Transverse colon (tissue), 4 donors: ENCODE measurements at regions not wholly inside any gene's neighbourhood (a gene's known extent, or its start where the extent isn't known, plus 50 kb on each side); places are given as distances from the start of the nearest gene placed in this dataset.

Experiments
- DNase-seq: peaks from one replicate; pipeline ENCODE4 v3.0.0-alpha.2; 2019
- H3K27ac ChIP-seq, 4 donors: fragments of 200-600 bp; sonication (generic); 2 replicates each; pipeline ENCODE4 v1.5.1; 2016 to 2018; ENCODE audit warnings: inconsistent platforms in 4 of 4
- H3K27me3 ChIP-seq: fragments of 200-600 bp; sonication (generic); 2 replicates; pipeline ENCODE4 v1.5.1; 2017; ENCODE audit warnings: inconsistent platforms
- H3K36me3 ChIP-seq, 4 donors: fragments of 200-600 bp; sonication (generic); 2 replicates each; pipeline ENCODE4 v1.5.1; 2017 to 2019; ENCODE audit warnings: inconsistent platforms in 4 of 4
- H3K4me1 ChIP-seq, 4 donors: fragments of 200-600 bp; sonication (generic); 2 replicates each; pipeline ENCODE4 v1.5.1; 2017 to 2020; ENCODE audit warnings: inconsistent platforms in 4 of 4
- H3K4me3 ChIP-seq, 4 donors: fragments of 200-600 bp; sonication (generic); 1 replicate in 1 of 4; 2 replicates in 3 of 4; pipeline versions ENCODE4 v1.5.1 to v1.6.1; 2017 to 2019; ENCODE audit warnings: inconsistent platforms in 4 of 4
- H3K9me3 ChIP-seq, 2 donors: fragments of 200-600 bp; sonication (generic); 2 replicates each; pipeline ENCODE4 v1.5.1; 2017 to 2019; ENCODE audit warnings: inconsistent platforms in 2 of 2
- CTCF ChIP-seq, 5 experiments: fragments of 200-600 bp in 3 of 5; fragments of 450-650 bp in 2 of 5; sonication (generic) in 3 of 5; IDR thresholded peaks; 1 replicate in 2 of 5; 2 replicates in 3 of 5; pipeline ENCODE4 v1.5.1; 2016 to 2017; ENCODE audit warnings: antibody characterized with exemption in 5 of 5, inconsistent platforms in 3 of 5, mild to moderate bottlenecking in 2 of 5, moderate library complexity in 1 of 5
- EP300 ChIP-seq: sonication (generic); formaldehyde crosslinking; IDR thresholded peaks from one replicate; pipeline ENCODE4 v1.6.1; 2017; ENCODE audit warnings: antibody characterized with exemption, low read depth
- POLR2A ChIP-seq: fragments of 450-650 bp; IDR thresholded peaks from one replicate; pipeline ENCODE4 v1.6.1; 2016; ENCODE audit warnings: antibody characterized with exemption, mild to moderate bottlenecking, moderate library complexity
- POLR2AphosphoS5 ChIP-seq, 3 donors: sonication (generic); formaldehyde crosslinking; IDR thresholded peaks; one replicate each; pipeline ENCODE4 v1.6.1; 2016; ENCODE audit warnings: antibody characterized with exemption in 3 of 3
- WGBS, 2 donors: methylation state at CpG; one replicate each; pipeline ENCODE4 v1.1.5; 2018; ENCODE audit warnings: low coverage in 1 of 2; 5-methylcytosine and 5-hydroxymethylcytosine counted together
- in situ Hi-C, 4 donors: fragments of 200-750 bp; cut with MboI; loops; one replicate each; pipeline versions ENCODE4 v1.15.0 to v1.15.1; 2017; ENCODE audit warnings: low sequenced_read_pairs in 3 of 4, low pct_ligation_motif_present in 1 of 4, low pct_unique_long_range_greater_than_20kb in 1 of 4
- intact Hi-C: fragments of 100-400 bp; cut with DNase I; formaldehyde crosslinking; loops from one replicate; pipeline ENCODE4 v1.15.1; 2023; ENCODE audit warnings: low total_unique reads

GRCh38 chr3:13158871-13159270, 85.6 kb upstream of the IQSEC1 start:
- intact Hi-C loops, result no loop called here
- H3K36me3 ChIP-seq, result no peaks in the 10 kb centered on the region
- no peak for TF ChIP-seq CTCF (IDR thresholded peaks at IDR 0.05)
- no peak for TF ChIP-seq EP300
- TF ChIP-seq POLR2A, result no peak
- TF ChIP-seq POLR2AphosphoS5 (IDR thresholded peaks at IDR 0.05), result no peak
- no peak for DNase-seq
- in situ Hi-C loops, result no loop called here
- H3K27me3 ChIP-seq, result no peaks in the 10 kb centered on the region
- peaks cover 3 to 5% of the 10 kb centered on the region in 2 donors for H3K9me3 ChIP-seq
- H3K4me3 ChIP-seq, result no peak overlapping the region
- WGBS, 2 donors, result 84 to 88% methylated on average over 3 to 6 of the region's 6 CpGs
- H3K4me1 ChIP-seq, result no peaks in the 10 kb centered on the region
- no peak overlapping the region for H3K27ac ChIP-seq

GRCh38 chr3:13158408-13158807, 85.2 kb upstream of the IQSEC1 start:
- TF ChIP-seq EP300 (no peak), CTCF (IDR thresholded peaks at IDR 0.05) (no peak), POLR2A (no peak), POLR2AphosphoS5 (IDR thresholded peaks at IDR 0.05) (no peak)
- intact Hi-C loops, result no loop called here
- Histone ChIP-seq H3K4me1 (no peaks in the 10 kb centered on the region), H3K9me3 (peaks cover 3 to 5% of the 10 kb centered on the region in 2 donors), H3K27ac (no peak overlapping the region), H3K36me3 (no peaks in the 10 kb centered on the region), H3K4me3 (no peak overlapping the region), H3K27me3 (no peaks in the 10 kb centered on the region)
- DNase-seq, result no peak
- in situ Hi-C loops, result no loop called here
- 40 to 75% methylated on average over 2 to 7 of the region's 7 CpGs for WGBS, 2 donors

- no peaks in the 10 kb centered on the region for H3K27me3 ChIP-seq
- no peak overlapping the region for H3K4me3 ChIP-seq
- intact Hi-C loops, result no loop called here
- in situ Hi-C loops, result no loop called here
- no peaks in the 10 kb centered on the region for H3K36me3 ChIP-seq
- 71% methylated on average over 8 of the region's 8 CpGs; no CpG with 5 or more reads in 1 of the 2 donors for WGBS, 2 donors
- peaks cover 3 to 5% of the 10 kb centered on the region in 2 donors for H3K9me3 ChIP-seq
- no peaks in the 10 kb centered on the region for H3K4me1 ChIP-seq
- DNase-seq, result no peak
- H3K27ac ChIP-seq, result no peak overlapping the region
- TF ChIP-seq POLR2AphosphoS5 (IDR thresholded peaks at IDR 0.05) (no peak), POLR2A (no peak), CTCF (IDR thresholded peaks at IDR 0.05) (no peak), EP300 (no peak)
Observed at GRCh38 chr3:13157986-13158385, 84.8 kb upstream of the IQSEC1 start.

GRCh38 chr3:13152826-13153710, 79.8 kb upstream of the IQSEC1 start:
- no peaks in the 10 kb centered on the region for H3K4me1 ChIP-seq
- intact Hi-C loops, result no loop called here
- H3K4me3 ChIP-seq, result no peak overlapping the region
- no peak overlapping the region for H3K27ac ChIP-seq
- peaks cover 3 to 5% of the 10 kb centered on the region in 2 donors for H3K9me3 ChIP-seq
- H3K27me3 ChIP-seq, result no peaks in the 10 kb centered on the region
- no peak for TF ChIP-seq CTCF (IDR thresholded peaks at IDR 0.05)
- no peak for TF ChIP-seq EP300
- no peak for TF ChIP-seq POLR2AphosphoS5 (IDR thresholded peaks at IDR 0.05)
- TF ChIP-seq POLR2A, result no peak
- in situ Hi-C loops, result no loop called here
- DNase-seq, result no peak
- 60 to 75% methylated on average over 2 to 11 of the region's 11 CpGs for WGBS, 2 donors
- no peaks in the 10 kb centered on the region for H3K36me3 ChIP-seq
